ENCODE measurements at regions not wholly inside any gene's neighbourhood (a gene's known extent, or its start where the extent isn't known, plus 50 kb on each side); places are given as distances from the start of the nearest gene placed in this dataset.
"Not testable (repeated sequence)": the region's sequence is repeated elsewhere in the genome, so short reads cannot be mapped to it uniquely, and the experiment has no call there.

DNA sequence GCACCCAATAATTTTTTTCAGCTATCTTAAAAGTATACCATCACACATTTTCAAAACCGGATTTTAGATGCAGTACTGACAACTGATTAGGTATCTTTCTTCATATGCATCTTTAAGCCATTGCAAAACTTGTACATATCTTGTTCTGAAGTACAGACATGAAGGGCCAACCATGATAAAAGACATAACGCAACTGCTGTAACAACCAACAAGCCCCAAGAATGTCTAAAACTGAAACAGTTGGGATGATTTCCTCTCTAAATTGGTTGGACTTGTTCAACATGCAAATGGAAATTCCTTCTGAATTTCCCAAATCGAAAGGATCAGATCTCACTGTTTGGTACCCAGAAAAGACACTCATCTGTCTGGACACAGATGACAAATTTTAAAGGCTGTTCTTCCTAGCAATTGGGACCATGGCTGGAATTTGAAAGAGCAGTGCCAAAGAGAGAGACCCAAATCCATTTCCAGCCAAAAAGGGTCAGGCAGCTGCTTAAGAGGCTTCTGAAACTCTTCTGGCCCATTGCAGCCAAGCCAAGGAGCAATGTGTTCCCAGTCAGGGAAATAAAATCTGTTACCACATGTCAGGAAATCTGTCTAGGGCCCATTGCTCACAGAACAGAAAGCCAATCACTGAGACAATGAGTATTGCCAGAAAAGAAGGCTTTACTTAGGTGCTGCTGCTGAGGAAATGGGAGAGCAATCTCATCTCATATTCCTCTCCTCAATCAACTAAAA, 1122.4 kb upstream of the USP15 start:
- no peak for DNase-seq

DNA sequence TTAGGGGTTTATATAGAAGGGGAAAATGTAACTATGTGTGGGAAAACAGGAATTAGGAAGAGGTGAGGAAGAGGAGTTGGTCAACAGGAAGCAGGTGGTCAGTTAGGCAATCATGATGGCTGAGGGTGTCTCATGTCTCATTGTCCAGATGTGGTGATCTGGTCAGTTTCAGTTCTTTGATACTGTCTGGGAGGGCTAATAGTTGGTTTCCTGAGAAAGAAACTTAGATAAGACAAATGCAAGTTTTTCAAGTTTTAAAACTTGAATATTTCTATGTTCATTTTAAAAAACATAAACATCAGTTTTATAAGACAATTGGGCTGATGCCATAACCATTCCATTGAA, 1121.8 kb upstream of the USP15 start:
- DNase-seq = no peak

DNA sequence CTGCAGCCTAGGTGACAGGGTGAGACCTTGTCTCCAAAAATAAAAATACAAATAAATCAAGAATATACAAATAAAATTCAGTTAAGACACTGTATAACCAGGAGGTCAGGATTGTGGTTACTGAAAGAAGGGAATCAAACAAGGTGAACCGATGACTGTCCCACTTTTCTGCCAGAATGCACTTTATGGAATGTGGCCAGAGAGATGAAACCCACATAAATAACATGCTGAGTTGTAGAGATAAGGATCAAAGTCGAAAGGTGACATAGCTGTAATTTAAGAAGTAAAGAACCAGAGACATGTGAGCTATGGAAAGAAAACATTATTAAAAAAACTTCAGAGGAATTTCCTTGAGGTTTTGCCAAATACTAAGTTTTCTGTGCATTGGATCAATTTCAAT, 1098.2 kb upstream of the USP15 start:
- DNase-seq = no peak

DNA sequence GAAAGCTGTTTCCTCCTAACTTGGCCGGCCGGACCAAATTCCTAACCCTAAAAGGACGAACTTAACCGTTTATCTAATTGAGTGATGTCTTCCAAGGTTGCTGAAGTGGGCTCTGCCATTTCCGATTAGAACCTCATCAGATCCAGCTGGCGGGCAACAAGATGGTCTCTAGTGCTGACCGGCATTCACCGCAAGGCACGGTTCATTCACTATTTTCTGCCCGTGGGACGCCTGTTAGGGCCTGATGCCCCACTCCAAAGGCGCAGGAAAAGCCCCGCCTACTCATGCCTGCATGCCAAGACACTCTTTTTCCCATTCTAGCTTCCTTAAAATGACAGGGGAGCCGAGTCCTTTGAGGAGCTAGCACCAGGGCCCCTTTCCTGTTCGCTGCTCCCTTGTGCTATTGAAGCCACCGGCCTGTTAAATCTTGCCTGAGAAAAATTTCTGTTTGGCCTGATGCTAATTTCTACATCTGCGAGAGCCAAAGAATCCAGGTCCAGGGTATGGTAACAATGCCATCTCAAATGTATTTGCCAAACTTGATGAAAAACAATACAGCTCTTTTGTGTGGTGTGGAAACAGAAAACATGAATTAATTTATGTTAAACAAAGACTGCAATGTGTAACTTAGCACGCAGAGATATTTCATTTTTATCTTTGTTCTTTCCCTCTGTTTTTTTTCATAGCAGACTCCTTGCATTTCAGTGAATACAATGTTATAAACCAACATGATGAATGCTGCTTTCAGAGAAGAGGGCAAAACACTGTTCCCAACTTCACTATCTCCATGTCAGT, 1071.2 kb upstream of the USP15 start:
- no peak for DNase-seq

DNA sequence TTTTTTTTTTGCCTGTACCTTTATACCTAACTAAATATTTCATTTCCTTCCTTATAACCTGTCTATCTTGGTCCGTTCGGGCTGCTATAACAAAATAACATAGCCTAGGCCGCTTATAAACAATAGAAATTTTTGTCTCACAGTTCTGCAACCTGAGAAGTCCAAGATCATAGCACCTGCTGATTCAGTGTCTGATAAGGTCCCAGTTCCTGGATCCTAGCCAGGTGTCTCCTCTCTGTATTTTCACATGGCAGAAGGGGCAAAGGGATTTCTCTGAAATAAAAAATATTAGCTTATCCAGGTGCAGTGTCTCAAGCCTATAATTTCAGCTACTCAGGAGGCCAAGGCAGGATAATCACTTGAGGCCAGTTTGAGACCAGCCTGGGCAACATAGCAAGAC, 1046.6 kb upstream of the USP15 start:
- no peak for DNase-seq

DNA sequence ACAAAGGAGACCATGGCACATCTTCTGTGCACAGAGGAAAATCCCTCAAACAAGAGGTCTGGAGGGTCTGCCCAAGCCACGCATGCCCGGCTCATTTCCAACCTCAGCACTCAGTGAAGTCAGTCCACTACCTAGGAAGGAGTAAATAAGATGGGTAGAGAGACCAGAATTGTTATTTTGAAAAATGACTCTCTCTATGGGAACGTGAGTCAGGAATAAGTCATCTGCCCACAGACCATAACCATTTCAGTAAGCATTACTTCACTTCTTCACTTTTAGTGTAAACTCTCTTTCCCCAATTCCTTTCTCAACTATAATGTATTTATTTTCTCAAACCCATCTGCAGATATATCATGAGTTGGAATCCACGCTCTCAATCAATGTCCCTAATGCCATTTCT, 1039.9 kb upstream of the USP15 start:
- DNase-seq = no peak

DNA sequence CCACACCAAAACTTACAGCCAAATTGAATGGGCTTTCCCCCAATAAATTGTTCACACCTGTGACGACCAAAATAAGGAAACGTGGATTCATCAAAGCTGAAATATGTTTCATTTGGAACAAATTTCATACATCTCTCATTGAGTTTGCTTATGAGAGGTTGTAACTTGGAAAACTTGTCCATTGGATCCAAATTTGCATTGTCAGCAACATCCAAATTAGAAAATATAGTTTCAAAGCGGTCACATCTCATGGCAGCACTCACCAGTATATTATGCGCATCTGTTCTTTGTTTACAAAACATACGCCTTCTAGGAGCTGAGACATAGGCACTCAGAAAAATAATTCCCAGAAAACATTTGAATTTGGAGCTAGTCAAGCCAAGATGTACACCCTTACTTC, 1028.2 kb upstream of the USP15 start:
- DNase-seq = no peak

DNA sequence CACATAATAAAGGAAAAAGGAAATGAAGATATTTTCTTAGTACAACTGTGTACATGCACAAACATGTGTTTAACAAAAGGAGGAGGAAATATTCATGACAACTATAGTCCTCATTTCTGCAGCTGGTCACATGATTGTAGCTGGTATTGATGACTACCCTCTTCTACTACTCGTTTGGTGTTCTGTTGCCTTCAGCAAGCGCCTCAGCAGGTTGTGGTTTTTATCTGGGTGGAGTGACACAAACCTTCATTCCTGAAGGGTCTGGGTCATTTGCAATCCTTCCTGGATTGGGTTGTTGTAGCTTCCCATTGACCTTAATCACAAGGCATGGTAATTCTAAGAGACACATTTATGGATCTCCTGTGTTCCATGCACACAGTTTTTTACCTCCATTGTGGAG, 1009.9 kb upstream of the USP15 start:
- DNase-seq = no peak

DNA sequence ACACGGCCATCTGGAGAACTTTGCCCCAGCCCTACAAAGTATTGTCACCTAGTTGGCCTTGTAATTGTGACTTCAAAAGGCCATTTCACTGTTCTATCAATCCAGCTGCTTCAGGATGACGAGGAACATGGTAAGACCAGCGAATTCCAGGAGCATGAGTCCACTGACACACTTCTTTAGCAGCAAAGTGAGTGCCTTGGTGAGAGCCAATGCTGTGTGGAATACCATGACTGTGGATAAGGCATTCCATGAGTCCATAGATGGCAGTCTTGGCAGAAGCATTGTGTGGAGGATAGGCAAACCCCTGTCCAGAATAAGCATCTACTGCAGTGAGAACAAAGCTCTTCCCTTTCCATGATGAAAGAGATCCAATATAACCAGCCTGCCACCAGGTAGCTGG, 1009.1 kb upstream of the USP15 start:
- DNase-seq = no peak

DNA sequence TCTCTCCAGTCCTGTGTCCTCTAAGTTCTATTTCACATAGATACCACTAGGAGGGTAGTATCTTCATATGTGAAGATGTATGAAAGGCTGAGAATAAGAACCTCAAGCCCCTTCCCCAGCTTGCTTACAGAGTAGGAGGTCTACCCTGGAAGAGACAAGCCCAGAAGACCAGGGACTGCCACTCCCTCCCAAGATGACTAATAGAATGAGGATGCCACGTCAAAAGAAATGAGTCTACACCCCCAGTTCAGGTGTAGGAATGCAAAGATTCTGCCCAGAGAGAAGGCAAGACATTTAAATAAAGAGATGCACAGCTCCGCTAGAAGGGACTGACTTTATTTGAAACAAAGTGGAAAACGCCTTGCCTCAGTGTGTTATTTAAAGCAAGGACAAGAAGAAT, 1006.0 kb upstream of the USP15 start:
- DNase-seq = no peak

DNA sequence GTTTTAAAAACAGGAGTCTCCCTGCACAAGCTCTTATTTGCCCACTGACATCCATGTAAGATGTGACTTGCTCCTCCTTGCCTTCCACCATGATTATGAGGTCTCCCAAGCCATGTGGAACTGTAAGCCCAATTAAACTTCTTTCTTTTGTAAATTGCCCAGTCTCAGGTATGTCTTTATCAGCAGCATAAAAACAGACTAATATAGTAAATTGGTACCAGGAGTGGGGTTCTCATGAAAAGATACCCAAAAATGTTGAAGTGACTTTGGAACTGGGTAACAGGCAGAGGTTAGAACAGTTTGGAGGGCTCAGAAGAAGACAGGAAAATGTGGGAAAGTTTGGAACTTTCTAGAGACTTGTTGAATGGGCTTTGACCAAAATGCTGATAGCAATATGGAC, 995.9 kb upstream of the USP15 start:
- DNase-seq = not testable (repeated sequence)

DNA sequence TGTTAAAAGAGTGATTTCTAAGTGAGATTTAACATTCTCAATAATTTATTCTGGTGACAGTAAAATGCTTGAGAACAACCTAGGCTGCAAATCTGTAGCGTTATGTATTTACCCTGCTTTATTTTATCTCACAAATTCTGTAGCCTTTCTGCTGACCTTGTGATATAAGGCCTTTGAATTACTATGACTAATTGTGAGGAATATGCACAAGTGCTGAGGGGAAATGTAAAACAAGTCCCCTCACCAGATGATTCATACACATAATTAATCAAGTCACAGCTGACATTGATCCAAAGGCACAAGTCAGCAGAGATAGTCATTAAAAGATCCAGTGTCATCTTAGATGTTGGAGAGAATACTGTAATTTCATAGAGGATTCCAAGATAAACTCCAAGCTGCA, 992.7 kb upstream of the USP15 start:
- no peak for DNase-seq

DNA sequence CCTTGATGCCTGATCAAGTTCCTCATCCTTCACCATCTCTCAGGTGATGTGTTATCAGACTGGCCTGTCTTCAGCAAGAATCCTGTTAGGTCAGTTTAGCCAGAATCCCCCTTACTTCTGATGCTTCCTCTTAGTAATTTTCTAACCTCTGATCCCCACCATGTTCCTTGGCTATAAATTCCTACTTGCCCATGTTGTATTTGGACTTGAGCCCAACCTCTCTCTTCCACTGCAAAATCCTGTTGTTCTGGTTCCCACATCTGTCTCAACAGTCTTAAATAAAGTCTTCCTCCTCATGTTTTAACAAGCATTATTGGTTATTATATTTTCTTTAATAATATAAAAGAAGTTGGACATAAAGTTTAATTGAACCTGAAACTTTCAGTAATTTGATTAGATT, 987.8 kb upstream of the USP15 start:
- no peak for DNase-seq

DNA sequence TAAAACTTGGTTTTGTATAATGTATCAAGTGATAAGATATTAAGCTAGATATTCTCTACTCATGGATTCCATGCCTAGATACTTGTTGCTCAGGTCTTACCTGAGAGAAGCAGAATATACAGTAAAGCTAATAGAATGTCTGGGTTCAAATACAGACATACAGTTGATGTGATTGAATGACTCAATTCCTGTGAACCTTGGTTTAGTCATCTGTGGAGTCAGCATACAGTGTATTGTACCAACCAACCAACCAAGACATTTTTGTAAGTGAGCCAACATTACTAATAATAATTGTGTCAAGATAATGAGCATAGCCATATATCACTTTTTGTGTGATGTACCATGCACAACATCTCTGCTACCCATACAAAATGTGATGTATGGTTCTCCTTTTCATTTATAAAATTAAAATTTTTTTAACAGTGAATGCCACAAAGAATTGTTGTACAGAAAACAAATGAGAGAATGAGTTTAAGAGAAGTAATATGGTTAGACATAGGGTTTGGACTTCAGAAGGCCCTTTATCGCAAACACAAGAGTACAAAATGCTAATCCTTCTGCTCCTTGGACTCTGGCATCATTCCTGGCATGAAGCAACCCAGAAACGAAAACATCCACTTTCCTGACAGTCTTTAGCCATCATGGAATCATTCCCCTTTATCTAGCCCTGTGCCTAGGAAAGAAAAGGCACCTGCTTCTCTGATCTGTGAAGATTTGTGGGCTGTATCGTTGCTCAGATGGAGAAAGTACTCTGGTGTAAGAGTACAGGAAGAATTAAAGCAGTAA, 977.2 kb upstream of the USP15 start:
- DNase-seq = no peak

DNA sequence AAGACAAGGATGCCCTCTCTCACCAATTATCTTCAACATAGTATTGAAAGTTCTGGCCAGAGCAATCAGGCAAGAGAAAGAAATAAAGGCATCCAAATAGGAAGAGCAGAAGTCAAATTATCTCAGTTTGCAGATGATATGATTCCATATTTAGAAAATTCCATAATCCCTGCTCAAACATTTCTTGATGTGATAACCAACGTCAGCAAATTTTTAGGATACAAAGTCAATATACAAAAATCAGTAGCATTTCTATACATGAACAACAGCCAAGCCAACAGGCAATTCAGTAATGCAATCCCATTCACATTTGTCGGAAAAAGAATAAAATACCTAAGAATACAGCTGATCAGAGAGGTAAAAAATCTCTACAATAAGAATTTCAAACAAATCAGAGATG, 969.7 kb upstream of the USP15 start:
- no peak for DNase-seq

DNA sequence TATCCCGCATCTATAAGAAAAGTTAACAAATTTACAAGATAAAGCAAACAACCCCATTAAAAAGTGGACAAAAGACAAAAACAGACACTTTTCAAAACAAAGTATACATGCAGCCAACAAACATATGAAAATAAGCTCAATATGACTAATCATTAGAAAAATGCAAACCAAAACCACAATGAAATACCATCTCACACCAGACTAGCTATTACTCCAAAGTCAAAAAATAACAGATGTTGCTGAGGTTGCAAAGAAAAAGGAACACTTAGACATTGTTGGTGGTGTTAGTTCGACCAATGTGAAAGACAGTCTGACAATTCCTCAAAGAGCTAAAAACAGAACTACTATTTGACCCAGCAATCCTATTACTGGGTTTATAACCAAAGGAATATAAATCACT, 968.6 kb upstream of the USP15 start:
- DNase-seq = no peak

DNA sequence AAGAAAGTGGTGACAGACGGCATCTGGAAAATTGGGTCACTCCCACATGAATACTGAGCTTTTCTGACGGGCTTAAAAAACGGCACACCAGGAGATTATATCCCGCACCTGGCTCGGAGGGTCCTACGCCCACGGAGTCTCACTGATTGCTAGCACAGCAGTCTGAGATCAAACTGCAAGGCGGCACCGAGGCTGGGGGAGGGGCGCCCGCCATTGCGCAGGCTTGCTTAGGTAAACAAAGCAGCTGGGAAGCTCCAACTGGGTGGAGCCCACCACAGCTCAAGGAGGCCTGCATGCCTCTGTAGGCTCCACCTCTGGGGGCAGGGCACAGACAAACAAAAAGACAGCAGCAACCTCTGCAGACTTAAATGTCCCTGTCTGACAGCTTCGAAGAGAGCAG, 966.2 kb upstream of the USP15 start:
- DNase-seq = not testable (repeated sequence)

DNA sequence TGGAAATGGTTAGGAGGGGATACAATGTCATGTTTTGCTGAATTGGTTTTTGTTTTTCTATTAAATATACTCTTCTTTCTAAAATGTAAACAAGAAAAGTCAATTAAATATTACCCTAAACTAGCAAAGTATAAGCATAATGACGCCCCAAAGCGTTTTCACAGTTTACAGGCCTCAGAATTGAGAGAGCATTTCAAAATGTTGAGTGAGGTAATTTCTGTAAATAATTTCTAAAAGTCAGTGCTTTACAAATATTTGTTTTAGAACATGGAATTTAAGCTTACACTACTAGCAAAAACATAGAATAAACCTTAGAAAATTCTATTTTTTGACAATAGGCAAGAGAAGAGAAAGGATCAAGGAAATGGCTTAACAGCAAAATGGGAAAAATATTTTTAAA, 958.4 kb upstream of the USP15 start:
- DNase-seq = no peak

DNA sequence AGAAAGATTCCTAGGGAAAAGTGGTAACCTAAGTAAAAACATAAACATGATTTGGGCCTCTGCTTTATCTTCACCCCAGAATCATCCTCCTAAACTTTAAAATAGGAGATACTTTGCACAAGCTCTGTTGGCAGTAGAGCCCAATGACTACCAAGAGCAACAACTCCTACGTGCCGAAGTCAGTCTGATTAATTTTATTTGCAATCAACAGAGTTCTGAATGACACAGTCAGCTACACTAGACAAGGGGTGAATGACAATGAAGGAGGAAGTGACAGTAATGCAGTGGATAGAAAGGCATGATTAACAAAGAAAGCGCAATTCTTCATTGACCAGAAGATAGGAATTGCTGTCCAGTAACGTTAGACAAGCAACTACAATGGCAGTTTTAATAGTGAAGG, 957.9 kb upstream of the USP15 start:
- no peak for DNase-seq

DNA sequence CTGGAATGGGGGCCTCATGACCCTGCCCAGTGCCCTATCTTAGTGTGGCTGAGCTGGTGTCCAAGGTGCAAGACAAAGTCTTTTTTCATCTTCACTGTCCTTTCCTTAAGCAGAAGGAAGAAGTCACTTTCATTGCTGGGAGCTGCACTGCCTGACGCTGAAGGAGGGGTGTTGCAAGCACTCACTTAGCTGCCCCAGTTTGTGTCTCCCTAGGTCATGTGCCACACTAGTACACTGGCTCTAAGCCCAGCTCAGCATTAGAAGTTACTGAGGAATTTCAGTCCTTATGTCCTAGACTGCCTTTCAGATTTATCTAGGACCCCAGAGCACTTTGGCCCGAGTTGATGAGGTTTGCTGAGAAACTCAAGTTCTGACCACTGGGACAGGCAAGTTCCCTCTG, 952.0 kb upstream of the USP15 start:
- no peak for DNase-seq

DNA sequence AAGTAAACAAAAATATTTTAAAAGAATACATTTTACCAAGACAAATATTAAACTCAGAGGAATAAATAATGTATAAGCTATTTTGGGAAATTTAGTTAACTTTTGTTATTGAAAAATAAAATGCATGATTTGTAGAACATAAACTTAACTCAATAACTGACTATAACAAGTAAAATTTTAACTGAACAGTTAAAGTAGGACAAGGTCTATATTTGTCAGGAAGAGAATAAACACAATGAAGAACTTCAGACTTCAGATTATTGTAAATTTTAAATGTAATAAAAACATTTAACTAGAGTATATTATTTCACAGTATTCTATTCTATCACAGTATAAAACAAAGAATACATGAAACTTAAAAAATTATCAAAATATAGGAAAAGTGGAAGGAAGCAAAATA, 948.8 kb upstream of the USP15 start:
- DNase-seq = no peak

DNA sequence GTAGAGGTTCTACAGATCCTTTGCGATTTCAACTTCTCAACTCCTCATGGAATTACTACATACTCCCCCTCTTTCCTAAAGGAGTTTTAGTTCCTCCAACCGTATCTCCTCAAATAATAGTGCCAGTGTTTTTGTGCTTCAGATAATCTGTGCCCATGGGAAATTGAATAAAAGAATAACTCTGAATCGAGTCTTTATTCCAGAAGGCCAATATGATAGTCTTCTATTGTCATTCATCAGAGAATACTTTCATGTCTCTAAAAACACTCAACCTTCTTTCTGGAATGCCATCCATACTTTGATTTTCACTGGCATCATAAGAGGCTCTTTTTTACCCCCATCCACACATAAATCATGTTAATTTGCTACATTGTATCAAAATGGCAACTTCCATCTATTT, 911.3 kb upstream of the USP15 start:
- DNase-seq = no peak

DNA sequence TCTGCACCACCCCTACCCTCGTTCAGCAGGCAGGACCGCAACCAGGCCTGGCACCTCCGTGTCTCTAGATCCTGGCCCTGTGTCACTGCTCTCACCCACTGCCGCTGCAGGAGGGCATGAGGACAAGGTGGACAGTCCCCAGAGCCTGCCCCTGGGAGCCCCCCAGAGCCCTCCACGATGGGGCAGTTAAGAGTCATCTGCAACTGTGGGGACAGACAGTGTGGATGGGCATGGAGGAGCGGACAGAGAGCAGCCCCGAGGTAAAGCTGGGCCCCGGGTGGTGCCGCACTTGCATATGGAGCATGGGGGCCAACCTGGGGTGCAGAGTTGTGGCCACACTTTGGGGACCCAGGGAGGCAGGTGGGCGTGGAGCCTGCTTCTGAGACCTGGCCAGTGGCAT, 905.1 kb upstream of the USP15 start:
- no peak for DNase-seq

DNA sequence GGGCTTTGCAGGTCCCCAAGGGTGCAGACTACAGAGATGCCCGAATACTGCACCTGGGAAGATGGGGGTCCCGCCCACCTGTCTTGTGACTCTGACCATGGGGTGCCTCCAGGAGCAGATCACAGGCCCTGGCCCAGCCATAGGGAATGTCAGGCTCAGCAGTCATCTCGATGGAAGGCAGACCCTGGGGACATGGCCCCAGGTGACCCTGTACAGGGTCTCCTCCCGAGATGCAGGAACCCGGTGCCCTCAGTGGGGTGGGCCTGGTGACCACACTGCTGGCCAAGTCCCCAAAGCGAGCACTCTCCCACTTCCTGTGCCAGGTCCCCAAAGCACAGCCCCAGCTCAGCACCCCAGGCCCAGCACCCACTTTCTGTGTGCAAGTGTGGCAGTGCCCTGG, 903.7 kb upstream of the USP15 start:
- no peak for DNase-seq
